Mammary epithelial cell (primary cell): ENCODE measurements at regions not wholly inside any gene's neighbourhood (a gene's known extent, or its start where the extent isn't known, plus 50 kb on each side); places are given as distances from the start of the nearest gene placed in this dataset.

ENCODE experiments used
- EZH2 ChIP-seq: IDR thresholded peaks from 2 replicates; pipeline ENCODE4 v1.6.1; 2012; ENCODE audit warnings: low read length, inconsistent platforms, borderline replicate concordance
- TF ChIP-seq, protein P1 (sequence below), 2 donors: IDR thresholded peaks in 1 of 2; conservative IDR thresholded peaks in 1 of 2; 2 replicates each; pipeline ENCODE4 v1.5.1; 2011 to 2012; ENCODE audit warnings: inconsistent platforms in 2 of 2, low read length in 2 of 2, mild to moderate bottlenecking in 2 of 2, control low read depth in 1 of 2, low read depth in 1 of 2; ENCODE audit not compliant: insufficient read depth in 1 of 2; ENCODE audit errors: extremely low read depth in 1 of 2

DNA sequence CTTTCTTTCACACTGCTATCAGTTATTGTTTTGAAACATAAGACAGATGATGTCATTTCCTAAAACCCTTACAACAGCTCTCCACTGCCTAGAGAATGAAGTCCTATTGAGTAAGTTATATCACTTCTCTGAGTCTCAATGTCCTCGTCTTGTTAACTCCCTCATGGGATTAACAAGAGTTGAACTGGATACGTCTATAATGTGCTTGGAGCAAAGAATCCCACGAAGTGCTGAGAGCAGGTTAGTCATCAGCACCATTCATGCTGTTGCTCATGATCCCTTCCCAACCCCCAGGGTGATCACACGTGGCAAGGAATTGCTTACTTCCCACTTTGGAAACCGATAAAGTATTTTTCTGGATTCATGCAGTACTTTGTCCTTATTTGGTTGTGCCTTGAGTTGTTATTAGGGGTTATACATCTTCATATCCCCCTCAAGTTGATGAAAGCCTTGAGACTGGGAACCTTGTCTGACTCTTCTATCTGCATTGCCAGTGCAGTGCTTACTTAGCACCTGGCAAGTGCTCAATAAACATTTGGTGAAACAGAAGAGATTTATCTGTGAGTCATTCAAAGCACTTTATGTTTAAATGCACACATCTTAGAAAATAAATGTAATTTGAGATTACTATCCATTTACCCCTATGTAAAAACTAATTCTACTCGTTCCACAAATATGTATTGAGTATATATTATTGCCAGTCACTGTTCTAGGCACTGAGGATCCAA lies 487.5 kb downstream of the EPM2A start:
- TF ChIP-seq, protein P1, sequence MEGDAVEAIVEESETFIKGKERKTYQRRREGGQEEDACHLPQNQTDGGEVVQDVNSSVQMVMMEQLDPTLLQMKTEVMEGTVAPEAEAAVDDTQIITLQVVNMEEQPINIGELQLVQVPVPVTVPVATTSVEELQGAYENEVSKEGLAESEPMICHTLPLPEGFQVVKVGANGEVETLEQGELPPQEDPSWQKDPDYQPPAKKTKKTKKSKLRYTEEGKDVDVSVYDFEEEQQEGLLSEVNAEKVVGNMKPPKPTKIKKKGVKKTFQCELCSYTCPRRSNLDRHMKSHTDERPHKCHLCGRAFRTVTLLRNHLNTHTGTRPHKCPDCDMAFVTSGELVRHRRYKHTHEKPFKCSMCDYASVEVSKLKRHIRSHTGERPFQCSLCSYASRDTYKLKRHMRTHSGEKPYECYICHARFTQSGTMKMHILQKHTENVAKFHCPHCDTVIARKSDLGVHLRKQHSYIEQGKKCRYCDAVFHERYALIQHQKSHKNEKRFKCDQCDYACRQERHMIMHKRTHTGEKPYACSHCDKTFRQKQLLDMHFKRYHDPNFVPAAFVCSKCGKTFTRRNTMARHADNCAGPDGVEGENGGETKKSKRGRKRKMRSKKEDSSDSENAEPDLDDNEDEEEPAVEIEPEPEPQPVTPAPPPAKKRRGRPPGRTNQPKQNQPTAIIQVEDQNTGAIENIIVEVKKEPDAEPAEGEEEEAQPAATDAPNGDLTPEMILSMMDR (conservative IDR thresholded peaks at IDR 0.05 in 1 of 2, IDR thresholded peaks at IDR 0.05 in 1 of 2; ENCODE audit: extremely low read depth in 1 of 2, insufficient read depth in 1 of 2, low read depth in 1 of 2, low read length in 2 of 2), result no peak
- no peak for TF ChIP-seq EZH2
